ENCODE measurements at regions not wholly inside any gene's neighbourhood (a gene's known extent, or its start where the extent isn't known, plus 50 kb on each side); places are given as distances from the start of the nearest gene placed in this dataset.

- TF ChIP-seq, protein P1, sequence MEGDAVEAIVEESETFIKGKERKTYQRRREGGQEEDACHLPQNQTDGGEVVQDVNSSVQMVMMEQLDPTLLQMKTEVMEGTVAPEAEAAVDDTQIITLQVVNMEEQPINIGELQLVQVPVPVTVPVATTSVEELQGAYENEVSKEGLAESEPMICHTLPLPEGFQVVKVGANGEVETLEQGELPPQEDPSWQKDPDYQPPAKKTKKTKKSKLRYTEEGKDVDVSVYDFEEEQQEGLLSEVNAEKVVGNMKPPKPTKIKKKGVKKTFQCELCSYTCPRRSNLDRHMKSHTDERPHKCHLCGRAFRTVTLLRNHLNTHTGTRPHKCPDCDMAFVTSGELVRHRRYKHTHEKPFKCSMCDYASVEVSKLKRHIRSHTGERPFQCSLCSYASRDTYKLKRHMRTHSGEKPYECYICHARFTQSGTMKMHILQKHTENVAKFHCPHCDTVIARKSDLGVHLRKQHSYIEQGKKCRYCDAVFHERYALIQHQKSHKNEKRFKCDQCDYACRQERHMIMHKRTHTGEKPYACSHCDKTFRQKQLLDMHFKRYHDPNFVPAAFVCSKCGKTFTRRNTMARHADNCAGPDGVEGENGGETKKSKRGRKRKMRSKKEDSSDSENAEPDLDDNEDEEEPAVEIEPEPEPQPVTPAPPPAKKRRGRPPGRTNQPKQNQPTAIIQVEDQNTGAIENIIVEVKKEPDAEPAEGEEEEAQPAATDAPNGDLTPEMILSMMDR (IDR thresholded peaks at IDR 0.05), result no peak
- TF ChIP-seq POLR2A (IDR thresholded peaks at IDR 0.05), result no peak
These were observed 117.4 kb downstream of the CDCA7 start for GRCh38 chr2:173472112-173472511.
